SK-N-SH (cell line): ENCODE measurements at regions not wholly inside any gene's neighbourhood (a gene's known extent, or its start where the extent isn't known, plus 50 kb on each side); places are given as distances from the start of the nearest gene placed in this dataset.

ENCODE experiments used
- EZH2phosphoT487 ChIP-seq: fragments of 200-600 bp; sonication (generic); IDR thresholded peaks from 2 replicates; pipeline ENCODE4 v1.6.1; 2017; ENCODE audit warnings: low read depth, mixed run types, mild to moderate bottlenecking, antibody characterized with exemption, moderate library complexity, borderline replicate concordance
- TEAD4 ChIP-seq: IDR thresholded peaks from 2 replicates; pipeline ENCODE4 v1.4.0; 2012; ENCODE audit warnings: mild to moderate bottlenecking, borderline replicate concordance; ENCODE audit not compliant: insufficient read depth

- TF ChIP-seq TEAD4 (no peak), EZH2phosphoT487 (no peak)
Observed at GRCh38 chr22:49084206-49084605, 743.5 kb downstream of the BRD1 start.
